ENCODE measurements at regions not wholly inside any gene's neighbourhood (a gene's known extent, or its start where the extent isn't known, plus 50 kb on each side); places are given as distances from the start of the nearest gene placed in this dataset.

DNA sequence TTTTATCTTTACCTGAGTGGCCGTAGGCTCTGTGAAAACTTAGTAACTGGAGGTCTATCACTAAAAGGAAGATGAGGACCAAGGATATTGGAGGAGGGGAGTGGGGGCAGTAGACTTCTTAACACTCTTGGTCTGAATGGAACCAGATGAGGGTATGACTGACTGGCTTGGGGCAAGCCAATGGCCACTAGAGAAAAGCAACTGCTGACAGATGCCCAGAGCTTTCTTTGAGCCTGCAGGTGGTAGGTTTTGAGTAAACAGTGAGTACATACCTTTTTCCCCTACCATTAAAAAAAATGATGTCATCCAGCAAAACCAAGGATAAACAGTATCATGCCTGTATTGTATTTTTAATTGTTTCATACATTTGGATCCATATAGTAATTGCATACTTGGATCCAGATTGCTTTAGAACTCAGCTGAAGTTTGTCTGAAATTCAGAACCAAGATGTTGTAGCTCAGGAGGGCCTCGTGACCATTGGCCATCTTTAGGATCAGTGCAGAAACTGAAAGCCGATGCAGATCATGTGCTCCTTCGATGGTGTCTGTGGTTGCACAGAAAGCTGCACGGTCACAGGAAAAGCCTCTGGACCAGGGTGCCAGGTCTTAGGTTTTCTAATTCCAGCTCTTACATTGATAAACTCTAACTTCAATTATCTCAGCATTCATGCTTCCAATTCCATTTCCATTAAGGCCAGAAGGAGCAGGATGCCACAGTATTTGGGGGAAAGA, 131.0 kb downstream of the PDGFRA start:
- 62 to 74% methylated on average over 3 to 5 of the region's 5 CpGs for WGBS, 2 experiments (ENCODE audit: insufficient coverage in 1 of 2, insufficient read length in 1 of 2)
- H3K36me3 ChIP-seq (ENCODE audit: control insufficient read depth, insufficient read depth, low read length): no peaks in the 10 kb centered on the region
- H3K9me3 ChIP-seq (ENCODE audit: control insufficient read depth, low read length): no peaks in the 10 kb centered on the region
- Mint-ChIP-seq H3K4me1 (peaks cover 9% of the 10 kb centered on the region), H3K9me3 (no peaks in the 10 kb centered on the region), H3K36me3 (ENCODE audit: low read depth) (no peaks in the 10 kb centered on the region), H3K27me3 (ENCODE audit: insufficient read depth) (peaks cover 23% of the 10 kb centered on the region), H3K4me3 (no peak overlapping the region), H3K27ac (no peak overlapping the region)
- H3K9ac ChIP-seq (ENCODE audit: extremely low read depth, low read length, poor library complexity, severe bottlenecking): no peak overlapping the region
- DNase-seq: no peak
- TF ChIP-seq, protein P1, sequence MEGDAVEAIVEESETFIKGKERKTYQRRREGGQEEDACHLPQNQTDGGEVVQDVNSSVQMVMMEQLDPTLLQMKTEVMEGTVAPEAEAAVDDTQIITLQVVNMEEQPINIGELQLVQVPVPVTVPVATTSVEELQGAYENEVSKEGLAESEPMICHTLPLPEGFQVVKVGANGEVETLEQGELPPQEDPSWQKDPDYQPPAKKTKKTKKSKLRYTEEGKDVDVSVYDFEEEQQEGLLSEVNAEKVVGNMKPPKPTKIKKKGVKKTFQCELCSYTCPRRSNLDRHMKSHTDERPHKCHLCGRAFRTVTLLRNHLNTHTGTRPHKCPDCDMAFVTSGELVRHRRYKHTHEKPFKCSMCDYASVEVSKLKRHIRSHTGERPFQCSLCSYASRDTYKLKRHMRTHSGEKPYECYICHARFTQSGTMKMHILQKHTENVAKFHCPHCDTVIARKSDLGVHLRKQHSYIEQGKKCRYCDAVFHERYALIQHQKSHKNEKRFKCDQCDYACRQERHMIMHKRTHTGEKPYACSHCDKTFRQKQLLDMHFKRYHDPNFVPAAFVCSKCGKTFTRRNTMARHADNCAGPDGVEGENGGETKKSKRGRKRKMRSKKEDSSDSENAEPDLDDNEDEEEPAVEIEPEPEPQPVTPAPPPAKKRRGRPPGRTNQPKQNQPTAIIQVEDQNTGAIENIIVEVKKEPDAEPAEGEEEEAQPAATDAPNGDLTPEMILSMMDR (conservative IDR thresholded peaks at IDR 0.05): no peak
- no peaks in the 10 kb centered on the region for H3K4me1 ChIP-seq (ENCODE audit: control insufficient read depth, insufficient read depth, low read length)
- H3K4me3 ChIP-seq (ENCODE audit: low read length): no peak overlapping the region
- H3K27me3 ChIP-seq (ENCODE audit: control insufficient read depth, insufficient read depth, low read length, poor library complexity, severe bottlenecking): no peaks in the 10 kb centered on the region
- H3K27ac ChIP-seq (ENCODE audit: low read depth, low read length): no peak overlapping the region

DNA sequence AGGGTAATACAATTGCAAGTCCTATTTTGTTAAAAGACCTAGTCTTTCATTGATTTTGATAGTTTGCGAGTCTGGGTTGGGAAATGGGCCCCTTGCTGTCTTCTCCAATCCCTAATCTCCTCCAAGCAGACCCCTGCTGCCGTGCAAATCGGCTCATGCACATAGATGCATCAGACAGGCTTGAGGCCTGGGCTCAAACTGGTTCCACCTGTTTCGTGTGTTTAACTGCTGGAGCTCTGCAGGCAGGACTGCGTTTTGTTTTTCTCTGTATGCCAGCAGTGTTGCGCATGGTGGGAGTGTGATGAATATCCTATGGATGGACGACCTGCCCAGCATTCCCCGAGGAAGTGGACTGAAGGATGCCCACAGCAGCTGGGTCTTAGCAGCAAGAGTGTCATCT, 133.9 kb downstream of the PDGFRA start:
- H3K9me3 ChIP-seq (ENCODE audit: control insufficient read depth, low read length): no peaks in the 10 kb centered on the region
- 84 to 87% methylated on average over 7 to 8 of the region's 8 CpGs for WGBS, 2 experiments (ENCODE audit: insufficient coverage in 1 of 2, insufficient read length in 1 of 2)
- H3K9me3 Mint-ChIP-seq: no peaks in the 10 kb centered on the region
- TF ChIP-seq, protein P1 (conservative IDR thresholded peaks at IDR 0.05): no peak
- no peaks in the 10 kb centered on the region for H3K36me3 Mint-ChIP-seq (ENCODE audit: low read depth)
- no peak overlapping the region for H3K27ac ChIP-seq (ENCODE audit: low read depth, low read length)
- H3K9ac ChIP-seq (ENCODE audit: extremely low read depth, low read length, poor library complexity, severe bottlenecking): no peak overlapping the region
- H3K4me3 Mint-ChIP-seq: no peak overlapping the region
- H3K4me3 ChIP-seq (ENCODE audit: low read length): no peak overlapping the region
- H3K27ac Mint-ChIP-seq: no peak overlapping the region
- H3K27me3 Mint-ChIP-seq (ENCODE audit: insufficient read depth): peaks cover 7% of the 10 kb centered on the region
- peaks cover 5% of the 10 kb centered on the region for H3K4me1 Mint-ChIP-seq
- DNase-seq: peak; percentile 58
- no peaks in the 10 kb centered on the region for H3K4me1 ChIP-seq (ENCODE audit: control insufficient read depth, insufficient read depth, low read length)
- H3K27me3 ChIP-seq (ENCODE audit: control insufficient read depth, insufficient read depth, low read length, poor library complexity, severe bottlenecking): no peaks in the 10 kb centered on the region
- no peaks in the 10 kb centered on the region for H3K36me3 ChIP-seq (ENCODE audit: control insufficient read depth, insufficient read depth, low read length)

DNA sequence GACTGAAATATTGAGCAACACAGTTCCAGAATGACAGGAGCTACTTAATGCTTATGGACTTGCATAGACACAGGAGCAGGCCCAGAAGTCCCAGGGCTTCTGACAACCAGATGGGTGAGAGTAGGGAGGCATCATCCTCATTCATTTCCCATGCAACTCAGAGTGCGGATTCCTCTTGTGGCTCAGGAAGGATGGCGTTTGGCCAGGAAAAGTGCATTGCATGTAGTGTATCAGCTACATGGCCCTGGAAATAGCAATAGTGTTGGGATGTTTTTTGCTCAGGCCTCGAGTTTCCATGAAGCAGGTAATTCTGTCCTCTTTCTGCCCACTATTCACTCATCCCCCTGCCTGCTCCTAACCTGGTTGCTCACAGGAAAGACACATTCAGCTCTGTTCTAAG, 136.6 kb downstream of the PDGFRA start:
- Mint-ChIP-seq H3K9me3 (no peaks in the 10 kb centered on the region), H3K4me1 (peaks cover 5% of the 10 kb centered on the region), H3K27me3 (ENCODE audit: insufficient read depth) (peaks cover 5% of the 10 kb centered on the region), H3K27ac (no peak overlapping the region), H3K36me3 (ENCODE audit: low read depth) (no peaks in the 10 kb centered on the region), H3K4me3 (no peak overlapping the region)
- no peaks in the 10 kb centered on the region for H3K9me3 ChIP-seq (ENCODE audit: control insufficient read depth, low read length)
- DNase-seq: no peak
- H3K4me3 ChIP-seq (ENCODE audit: low read length): no peak overlapping the region
- no peaks in the 10 kb centered on the region for H3K4me1 ChIP-seq (ENCODE audit: control insufficient read depth, insufficient read depth, low read length)
- no peaks in the 10 kb centered on the region for H3K36me3 ChIP-seq (ENCODE audit: control insufficient read depth, insufficient read depth, low read length)
- H3K27me3 ChIP-seq (ENCODE audit: control insufficient read depth, insufficient read depth, low read length, poor library complexity, severe bottlenecking): no peaks in the 10 kb centered on the region
- no peak overlapping the region for H3K9ac ChIP-seq (ENCODE audit: extremely low read depth, low read length, poor library complexity, severe bottlenecking)
- H3K27ac ChIP-seq (ENCODE audit: low read depth, low read length): no peak overlapping the region
- WGBS, 2 experiments (ENCODE audit: insufficient coverage in 1 of 2, insufficient read length in 1 of 2): 93 to 94% methylated on average over 2 to 3 of the region's 3 CpGs
- TF ChIP-seq, protein P1 (conservative IDR thresholded peaks at IDR 0.05): no peak

All from endodermal cell (in vitro differentiated cells).